ENCODE measurements at regions not wholly inside any gene's neighbourhood (a gene's known extent, or its start where the extent isn't known, plus 50 kb on each side); places are given as distances from the start of the nearest gene placed in this dataset.

DNA sequence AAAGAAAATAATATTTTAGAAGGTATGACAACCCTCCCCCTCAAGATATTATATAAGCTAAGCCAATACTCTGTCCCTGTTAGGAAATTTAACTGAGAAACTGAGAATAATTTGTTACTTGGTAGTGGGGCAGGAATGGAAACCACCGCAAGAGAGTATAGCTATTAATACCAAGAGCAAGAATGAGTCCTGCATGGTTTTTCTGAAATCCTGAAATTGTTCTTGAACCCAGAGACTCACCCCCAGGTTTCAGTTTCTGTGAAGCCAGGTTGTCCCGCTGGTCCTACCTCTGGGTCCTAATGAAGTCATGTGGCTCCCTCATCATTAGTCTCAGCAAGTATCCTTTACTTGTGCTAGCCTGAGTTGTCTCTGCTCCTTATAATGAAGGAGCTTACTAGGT, 671.0 kb upstream of the ACVR2A start:
- no peak for TF ChIP-seq POLR2A (IDR thresholded peaks at IDR 0.05)
- TF ChIP-seq, protein P1, sequence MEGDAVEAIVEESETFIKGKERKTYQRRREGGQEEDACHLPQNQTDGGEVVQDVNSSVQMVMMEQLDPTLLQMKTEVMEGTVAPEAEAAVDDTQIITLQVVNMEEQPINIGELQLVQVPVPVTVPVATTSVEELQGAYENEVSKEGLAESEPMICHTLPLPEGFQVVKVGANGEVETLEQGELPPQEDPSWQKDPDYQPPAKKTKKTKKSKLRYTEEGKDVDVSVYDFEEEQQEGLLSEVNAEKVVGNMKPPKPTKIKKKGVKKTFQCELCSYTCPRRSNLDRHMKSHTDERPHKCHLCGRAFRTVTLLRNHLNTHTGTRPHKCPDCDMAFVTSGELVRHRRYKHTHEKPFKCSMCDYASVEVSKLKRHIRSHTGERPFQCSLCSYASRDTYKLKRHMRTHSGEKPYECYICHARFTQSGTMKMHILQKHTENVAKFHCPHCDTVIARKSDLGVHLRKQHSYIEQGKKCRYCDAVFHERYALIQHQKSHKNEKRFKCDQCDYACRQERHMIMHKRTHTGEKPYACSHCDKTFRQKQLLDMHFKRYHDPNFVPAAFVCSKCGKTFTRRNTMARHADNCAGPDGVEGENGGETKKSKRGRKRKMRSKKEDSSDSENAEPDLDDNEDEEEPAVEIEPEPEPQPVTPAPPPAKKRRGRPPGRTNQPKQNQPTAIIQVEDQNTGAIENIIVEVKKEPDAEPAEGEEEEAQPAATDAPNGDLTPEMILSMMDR (IDR thresholded peaks at IDR 0.05): no peak
